G401 (cell line): ENCODE measurements at regions not wholly inside any gene's neighbourhood (a gene's known extent, or its start where the extent isn't known, plus 50 kb on each side); places are given as distances from the start of the nearest gene placed in this dataset.
"Not testable (repeated sequence)": the region's sequence is repeated elsewhere in the genome, so short reads cannot be mapped to it uniquely, and the experiment has no call there.

Experiments used
- DNase-seq: peaks from one replicate; pipeline ENCODE4 v3.0.0-alpha.2; 2015; ENCODE audit warnings: low spot score
- in situ Hi-C: cut with HindIII; loops from 2 replicates; pipeline ENCODE4 v1.10.0; 2016; ENCODE audit warnings: low sequenced_read_pairs, mixed read lengths

DNA sequence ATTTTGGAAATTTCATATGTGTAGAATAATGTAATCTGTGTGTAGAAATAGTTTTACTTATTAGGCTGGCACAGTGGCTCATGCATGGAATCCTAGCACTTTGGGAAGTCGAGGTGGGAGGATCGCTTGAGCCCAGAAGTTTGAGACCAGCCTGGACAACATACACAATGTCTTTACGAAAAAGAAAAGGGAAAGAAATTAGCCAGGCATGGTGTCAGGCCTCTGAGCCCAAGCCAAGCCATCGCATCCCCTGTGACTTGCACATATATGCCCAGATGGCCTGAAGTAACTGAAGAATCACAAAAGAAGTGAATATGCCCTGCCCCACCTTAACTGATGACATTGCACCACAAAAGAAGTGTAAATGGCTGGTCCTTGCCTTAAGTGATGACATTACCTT lies 491.3 kb downstream of the DISC1 start:
- in situ Hi-C loops, DNase-seq: not testable (repeated sequence)

DNA sequence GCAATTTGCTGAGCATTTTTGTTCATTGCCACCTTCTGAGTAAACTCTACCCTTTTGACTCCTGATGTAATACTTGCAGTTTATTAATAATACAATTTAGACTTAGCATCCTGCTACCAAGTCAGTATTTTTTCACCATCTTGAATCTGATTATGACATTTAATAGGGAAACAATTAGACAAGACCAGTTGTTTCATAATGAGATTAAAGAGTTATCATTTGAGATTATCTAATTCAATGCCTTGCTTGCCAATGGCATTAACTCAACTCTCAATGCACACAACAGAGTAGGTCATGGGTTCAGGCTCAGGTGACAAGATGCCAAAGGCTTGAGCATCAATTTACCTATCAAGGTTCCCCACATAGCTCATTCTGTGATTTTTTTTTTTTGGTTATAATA lies 488.4 kb downstream of the DISC1 start:
- no peak for DNase-seq
- in situ Hi-C loops, result no loop called here

DNA sequence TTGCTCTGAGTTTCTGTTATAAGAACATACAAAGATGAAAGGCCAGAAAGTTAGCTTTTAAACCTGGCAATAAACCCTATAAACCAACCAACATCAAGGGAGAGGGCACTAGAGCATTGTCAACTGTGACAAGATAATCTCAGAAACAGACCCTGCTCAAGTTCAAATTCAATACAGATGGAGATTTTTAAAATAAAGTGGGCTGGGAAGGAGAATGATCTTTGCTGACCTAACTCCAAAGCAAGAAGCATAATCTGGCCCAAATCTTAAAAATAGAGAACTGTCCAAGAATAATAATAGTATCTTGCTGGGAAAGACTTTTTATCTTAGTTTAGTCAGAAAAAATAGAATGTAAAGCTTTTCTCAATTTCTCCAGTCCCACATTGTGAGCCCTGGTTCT lies 485.5 kb downstream of the DISC1 start:
- no peak for DNase-seq
- in situ Hi-C loops, result no loop called here

DNA sequence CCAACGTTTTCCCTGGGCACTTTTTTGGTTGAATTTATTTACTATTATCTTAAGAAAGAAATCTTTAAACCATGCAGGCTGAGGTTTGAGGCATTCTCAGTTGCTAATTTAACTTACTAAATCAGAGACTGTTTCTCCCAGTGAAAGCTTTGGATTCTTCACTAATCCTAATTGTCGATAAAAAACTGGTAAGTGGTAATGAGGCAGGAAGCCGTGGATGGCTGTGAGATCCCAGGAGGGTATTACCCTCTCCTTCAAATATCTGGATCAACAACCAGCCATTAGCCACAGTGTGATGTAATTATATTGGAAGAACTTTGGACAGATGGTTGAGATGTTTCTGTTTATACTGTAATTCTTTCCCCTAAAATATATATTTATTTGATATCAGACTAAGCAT lies 485.0 kb downstream of the DISC1 start:
- in situ Hi-C loops, result no loop called here
- no peak for DNase-seq

DNA sequence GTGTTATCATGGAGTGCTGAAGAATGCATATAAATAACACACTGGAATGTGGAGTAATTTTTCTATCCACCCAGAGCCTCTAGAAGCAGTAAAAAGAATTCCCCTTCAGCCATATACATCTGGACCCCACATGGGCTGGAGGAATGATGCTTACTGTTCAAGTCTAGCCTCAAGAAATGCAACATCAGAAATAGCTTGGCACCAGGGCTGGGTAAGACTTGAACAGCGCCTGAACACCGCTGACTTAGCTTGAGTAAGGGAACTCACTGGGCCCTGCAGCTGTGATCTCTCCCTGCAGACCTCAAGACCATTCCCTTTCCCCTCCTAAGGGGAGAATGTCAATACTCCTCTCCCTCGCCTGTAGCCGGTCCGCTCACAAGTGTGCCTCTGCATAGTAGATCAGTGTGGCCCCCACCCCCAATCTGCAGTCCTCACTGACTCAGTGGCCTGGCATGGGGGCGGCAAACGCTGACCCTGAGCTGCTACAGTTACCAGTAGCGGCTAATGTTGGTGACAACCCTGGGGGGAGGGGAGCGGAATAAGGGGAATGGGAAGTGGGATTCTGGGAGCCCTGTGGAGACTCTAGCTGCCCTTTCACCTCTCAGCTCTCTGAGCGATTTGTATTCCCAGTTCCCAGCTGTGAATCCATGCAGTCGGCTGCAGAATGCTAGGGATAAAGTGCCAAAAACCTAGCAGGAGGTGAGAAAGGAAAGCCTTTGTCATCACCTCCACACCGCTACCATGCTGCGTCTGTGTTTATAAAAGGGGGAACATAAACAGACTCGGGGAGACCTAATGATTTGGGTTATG lies 483.9 kb downstream of the DISC1 start:
- in situ Hi-C loops, result no loop called here
- DNase-seq, result no peak

DNA sequence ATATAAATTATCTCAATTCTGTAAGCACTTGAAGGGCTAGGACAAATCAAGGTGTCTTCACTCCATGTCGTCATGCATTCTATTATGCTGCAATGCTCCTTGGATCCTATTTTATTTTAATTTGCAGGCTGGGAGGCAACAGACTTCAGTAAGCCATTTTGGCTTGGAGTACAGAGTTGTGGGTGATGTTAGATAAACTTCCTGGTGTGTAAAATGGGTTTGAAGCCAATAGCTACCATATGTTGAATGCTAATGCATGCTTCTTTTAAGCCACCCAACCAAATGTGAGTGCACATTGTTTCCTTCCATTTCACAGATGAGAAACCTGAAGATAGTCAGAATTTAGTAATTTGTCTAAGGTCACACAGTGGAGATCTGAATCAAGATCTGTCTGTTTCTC lies 482.8 kb downstream of the DISC1 start:
- in situ Hi-C loops, result no loop called here
- no peak for DNase-seq

GRCh38 chr1:232108598-232108997 lies 482.0 kb downstream of the DISC1 start:
- in situ Hi-C loops, result no loop called here
- no peak for DNase-seq

DNA sequence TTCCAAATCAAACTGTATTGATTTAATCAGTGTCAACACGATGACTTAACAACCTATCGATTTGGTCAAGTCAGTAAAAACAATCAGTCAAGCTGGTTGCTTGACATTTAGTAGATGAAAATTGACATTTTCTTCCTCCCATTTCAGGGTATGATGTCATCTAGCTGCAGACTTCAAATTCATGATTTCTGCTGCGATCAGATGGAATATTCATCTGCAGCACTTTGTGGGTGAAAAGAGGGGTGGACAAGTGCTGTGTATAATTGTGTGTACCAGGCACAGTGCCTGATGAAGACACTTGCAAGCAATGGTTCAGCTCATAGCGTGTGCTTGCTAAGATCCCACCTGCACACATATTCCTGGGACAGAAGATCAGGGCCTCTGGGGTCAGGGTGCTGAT lies 479.8 kb downstream of the DISC1 start:
- no peak for DNase-seq
- in situ Hi-C loops, result no loop called here

DNA sequence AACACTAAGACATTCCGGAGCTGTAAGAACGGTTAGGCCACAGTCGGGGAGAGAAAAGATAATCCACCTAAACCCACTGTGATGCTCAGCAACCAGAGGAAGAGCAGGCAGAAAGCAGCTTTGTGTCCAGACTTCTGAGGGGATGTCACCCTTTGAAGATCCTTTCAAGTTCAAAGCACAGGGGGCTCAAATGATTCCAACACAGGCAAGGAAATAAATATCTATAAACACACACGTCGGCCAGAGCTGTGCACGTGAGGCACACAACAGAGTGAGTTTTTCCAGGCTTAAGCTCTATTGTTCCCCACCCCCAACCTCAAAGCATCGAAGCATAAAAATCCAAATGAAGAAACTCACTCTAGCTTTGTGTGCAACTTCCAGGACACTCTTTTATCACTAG lies 479.0 kb downstream of the DISC1 start:
- in situ Hi-C loops, result no loop called here
- DNase-seq, result no peak

GRCh38 chr1:232101231-232101630 lies 474.6 kb downstream of the DISC1 start:
- DNase-seq, result no peak
- in situ Hi-C loops, result no loop called here

GRCh38 chr1:232096751-232097150 lies 470.2 kb downstream of the DISC1 start:
- DNase-seq, result no peak
- in situ Hi-C loops, result no loop called here
